GM19372 (cell line): ENCODE measurements at regions not wholly inside any gene's neighbourhood (a gene's known extent, or its start where the extent isn't known, plus 50 kb on each side); places are given as distances from the start of the nearest gene placed in this dataset.
A peak's percentile ranks its signal among the peaks of the same experiment; 100 is the strongest.

Experiments
- ATAC-seq: cut with Tn5 transposase; IDR thresholded peaks from one replicate; pipeline ENCODE4 v1.9.1; 2021; ENCODE audit warnings: mild to moderate bottlenecking, low read depth, moderate library complexity; ENCODE audit not compliant: unreplicated experiment

GRCh38 chr10:81093056-81093455, 555.4 kb downstream of the SH2D4B start:
- no peak for ATAC-seq

- no peak for ATAC-seq
Measured at GRCh38 chr10:81095238-81095637, 557.5 kb downstream of the SH2D4B start.

- no peak for ATAC-seq
Measured at GRCh38 chr10:81096558-81096957, 558.9 kb downstream of the SH2D4B start.

- ATAC-seq: no peak
Measured at GRCh38 chr10:81101062-81101461, 563.4 kb downstream of the SH2D4B start.

GRCh38 chr10:81104494-81104893, 566.8 kb downstream of the SH2D4B start:
- no peak for ATAC-seq

- ATAC-seq: peak; percentile 55
Measured at GRCh38 chr10:81108516-81109199, 571.0 kb downstream of the SH2D4B start.

GRCh38 chr10:81109200-81109752, 571.6 kb downstream of the SH2D4B start:
- no peak for ATAC-seq

- no peak for ATAC-seq
Measured at GRCh38 chr10:81116201-81116600, 578.5 kb downstream of the SH2D4B start.

- no peak for ATAC-seq
Measured at GRCh38 chr10:81116990-81117389, 579.3 kb downstream of the SH2D4B start.

- no peak for ATAC-seq
Measured at GRCh38 chr10:81127931-81128330, 590.2 kb downstream of the SH2D4B start.

- no peak for ATAC-seq
Measured at GRCh38 chr10:81130014-81130413, 592.3 kb downstream of the SH2D4B start.

GRCh38 chr10:81135851-81136250, 598.1 kb downstream of the SH2D4B start:
- ATAC-seq: peak; percentile 58

GRCh38 chr10:81136261-81136660, 598.6 kb downstream of the SH2D4B start:
- ATAC-seq: no peak

- ATAC-seq: no peak
Measured at GRCh38 chr10:81145975-81146374, 608.3 kb downstream of the SH2D4B start.

- no peak for ATAC-seq
Measured at GRCh38 chr10:81146436-81146835, 608.7 kb downstream of the SH2D4B start.

- no peak for ATAC-seq
Measured at GRCh38 chr10:81152656-81153055, 615.0 kb downstream of the SH2D4B start.

GRCh38 chr10:81157681-81158080, 620.0 kb downstream of the SH2D4B start:
- no peak for ATAC-seq

GRCh38 chr10:81177651-81178244, 640.0 kb downstream of the SH2D4B start:
- ATAC-seq: no peak

GRCh38 chr10:81179324-81179723, 641.6 kb downstream of the SH2D4B start:
- no peak for ATAC-seq

GRCh38 chr10:81179805-81180452, 642.2 kb downstream of the SH2D4B start:
- no peak for ATAC-seq

GRCh38 chr10:81182296-81182695, 644.6 kb downstream of the SH2D4B start:
- ATAC-seq: no peak
